CD4-positive, alpha-beta T cell (primary cell): ENCODE measurements at regions not wholly inside any gene's neighbourhood (a gene's known extent, or its start where the extent isn't known, plus 50 kb on each side); places are given as distances from the start of the nearest gene placed in this dataset.

Source experiments
- ATAC-seq: fragments of 200-7000 bp; cut with Tn5 transposase; one replicate; pipeline ENCODE4 v1.10.0; 2022; ENCODE audit warnings: mild to moderate bottlenecking; ENCODE audit not compliant: poor library complexity
- CTCF ChIA-PET: fragments of 350-600 bp; sonication (Branson Sonifier 250); formaldehyde crosslinking; loops from one replicate; lab custom pipeline; 2021; ENCODE audit warnings: antibody characterized with exemption, inconsistent platforms; lab: Charles Lee
- POLR2A ChIA-PET: fragments of 350-600 bp; sonication (Branson Sonifier 250); formaldehyde crosslinking; loops from one replicate; lab custom pipeline; 2021; ENCODE audit warnings: antibody characterized with exemption, inconsistent platforms; lab: Charles Lee
- DNase-seq, 14 experiments: peaks; one replicate each; pipeline ENCODE4 v3.0.0-alpha.2; 2013 to 2020; ENCODE audit warnings: mixed read lengths in 2 of 14
- H3K27ac ChIP-seq, 2 donors: one replicate each; pipeline versions ENCODE4 v1.5.1 to v1.7.0; 2013; ENCODE audit warnings: low read length in 2 of 2, low read depth in 1 of 2, mild to moderate bottlenecking in 1 of 2
- H3K27me3 ChIP-seq, 2 experiments: 1 replicate in 1 of 2; 2 replicates in 1 of 2; pipeline versions ENCODE4 v1.6.1 to v1.7.0; 2013; ENCODE audit warnings: low read length in 2 of 2, control low read depth in 1 of 2, mild to moderate bottlenecking in 1 of 2, moderate library complexity in 1 of 2; ENCODE audit not compliant: insufficient read depth in 2 of 2, control insufficient read depth in 1 of 2
- H3K36me3 ChIP-seq: one replicate; pipeline ENCODE4 v1.6.1; 2013; ENCODE audit warnings: low read length, control low read depth; ENCODE audit not compliant: insufficient read depth
- H3K4me1 ChIP-seq: one replicate; pipeline ENCODE4 v1.6.1; 2013; ENCODE audit warnings: low read length, control low read depth; ENCODE audit not compliant: insufficient read depth
- H3K4me3 ChIP-seq: one replicate; pipeline ENCODE4 v1.5.1; 2013; ENCODE audit warnings: mild to moderate bottlenecking, low read length, moderate library complexity
- H3K9me3 ChIP-seq, 2 experiments: 1 replicate in 1 of 2; 2 replicates in 1 of 2; pipeline versions ENCODE4 v1.6.1 to v1.7.0; 2013; ENCODE audit warnings: low read length in 2 of 2, mild to moderate bottlenecking in 2 of 2, control low read depth in 1 of 2, moderate library complexity in 1 of 2; ENCODE audit not compliant: control insufficient read depth in 1 of 2, insufficient read depth in 1 of 2
- H3K27ac Mint-ChIP-seq: one replicate; pipeline ENCODE4 v1.8.0; 2020; ENCODE audit warnings: mixed read lengths
- H3K27me3 Mint-ChIP-seq: one replicate; pipeline ENCODE4 v1.8.0; 2021; ENCODE audit warnings: mixed read lengths
- H3K36me3 Mint-ChIP-seq: one replicate; pipeline ENCODE4 v1.8.0; 2021; ENCODE audit warnings: low read depth, mixed read lengths
- H3K4me1 Mint-ChIP-seq: one replicate; pipeline ENCODE4 v1.8.0; 2021; ENCODE audit warnings: low read depth, mixed read lengths
- H3K4me3 Mint-ChIP-seq: one replicate; pipeline ENCODE4 v1.8.0; 2020; ENCODE audit warnings: mild to moderate bottlenecking, mixed read lengths
- H3K9me3 Mint-ChIP-seq: one replicate; pipeline ENCODE4 v1.8.0; 2020; ENCODE audit warnings: mixed read lengths
- intact Hi-C, 2 experiments: fragments of 100-400 bp; cut with DNase I in 1 of 2; cut with micrococcal nuclease in 1 of 2; formaldehyde crosslinking; loops; one replicate each; pipeline versions ENCODE4 v1.15.1 to v1.9.0; 2023 to 2025; cut with DNase I, micrococcal nuclease
- TF ChIP-seq, protein P1 (sequence below): fragments of 200-600 bp; IDR thresholded peaks from one replicate; pipeline ENCODE4 v1.8.0; 2022; ENCODE audit warnings: antibody characterized with exemption, mild to moderate bottlenecking

GRCh38 chr13:70668293-70668692 is 560.0 kb upstream of the KLHL1 start:
- Mint-ChIP-seq H3K27me3 (no peaks in the 10 kb centered on the region), H3K9me3 (no peaks in the 10 kb centered on the region), H3K4me3 (no peak overlapping the region), H3K36me3 (no peaks in the 10 kb centered on the region), H3K27ac (no peak overlapping the region), H3K4me1 (no peaks in the 10 kb centered on the region)
- no peak overlapping the region for H3K4me3 ChIP-seq
- H3K4me1 ChIP-seq = no peaks in the 10 kb centered on the region
- POLR2A ChIA-PET = no interaction called here
- H3K27ac ChIP-seq = no peak overlapping the region
- TF ChIP-seq, protein P1, sequence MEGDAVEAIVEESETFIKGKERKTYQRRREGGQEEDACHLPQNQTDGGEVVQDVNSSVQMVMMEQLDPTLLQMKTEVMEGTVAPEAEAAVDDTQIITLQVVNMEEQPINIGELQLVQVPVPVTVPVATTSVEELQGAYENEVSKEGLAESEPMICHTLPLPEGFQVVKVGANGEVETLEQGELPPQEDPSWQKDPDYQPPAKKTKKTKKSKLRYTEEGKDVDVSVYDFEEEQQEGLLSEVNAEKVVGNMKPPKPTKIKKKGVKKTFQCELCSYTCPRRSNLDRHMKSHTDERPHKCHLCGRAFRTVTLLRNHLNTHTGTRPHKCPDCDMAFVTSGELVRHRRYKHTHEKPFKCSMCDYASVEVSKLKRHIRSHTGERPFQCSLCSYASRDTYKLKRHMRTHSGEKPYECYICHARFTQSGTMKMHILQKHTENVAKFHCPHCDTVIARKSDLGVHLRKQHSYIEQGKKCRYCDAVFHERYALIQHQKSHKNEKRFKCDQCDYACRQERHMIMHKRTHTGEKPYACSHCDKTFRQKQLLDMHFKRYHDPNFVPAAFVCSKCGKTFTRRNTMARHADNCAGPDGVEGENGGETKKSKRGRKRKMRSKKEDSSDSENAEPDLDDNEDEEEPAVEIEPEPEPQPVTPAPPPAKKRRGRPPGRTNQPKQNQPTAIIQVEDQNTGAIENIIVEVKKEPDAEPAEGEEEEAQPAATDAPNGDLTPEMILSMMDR = no peak
- intact Hi-C loops = no loop called here
- DNase-seq (no peak), ATAC-seq (no peak)
- H3K27me3 ChIP-seq = no peaks in the 10 kb centered on the region
- H3K9me3 ChIP-seq = peaks cover 0 to 14% of the 10 kb centered on the region in 2 experiments
- H3K36me3 ChIP-seq = no peaks in the 10 kb centered on the region
- CTCF ChIA-PET = no interaction called here

DNA sequence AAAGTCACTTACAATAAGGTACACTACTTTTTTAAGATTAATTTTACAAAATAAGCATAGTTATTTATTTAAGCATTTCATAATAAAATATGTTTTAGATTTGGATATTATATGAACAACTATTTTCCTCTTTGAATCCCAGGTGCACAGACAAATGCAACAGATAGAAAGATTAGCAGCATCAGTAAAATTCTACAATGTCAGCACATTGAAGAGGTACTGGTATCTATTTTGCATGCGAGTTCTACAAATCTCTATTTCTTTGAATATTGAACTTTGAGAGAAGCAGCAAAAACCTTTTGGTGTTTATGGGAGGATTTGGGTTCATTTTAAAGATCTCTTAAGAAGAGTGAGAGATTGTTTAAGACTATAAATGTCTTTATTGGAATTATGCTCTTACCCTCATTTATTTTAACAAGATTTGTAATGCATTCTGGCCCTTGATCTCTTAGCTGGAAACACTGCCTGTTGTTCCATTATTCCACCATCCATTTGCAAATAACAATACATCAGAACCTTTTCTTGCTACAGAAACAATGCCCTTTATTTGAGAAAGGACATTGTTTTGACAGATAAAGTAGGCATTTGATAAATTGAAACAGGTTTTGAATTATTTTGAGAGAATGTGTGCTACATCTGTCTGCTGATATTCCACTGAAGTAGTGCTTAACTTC is 558.8 kb upstream of the KLHL1 start:
- Mint-ChIP-seq H3K4me1 (no peaks in the 10 kb centered on the region), H3K36me3 (no peaks in the 10 kb centered on the region)

GRCh38 chr13:70662231-70662940 is 554.1 kb upstream of the KLHL1 start:
- H3K4me3 ChIP-seq = no peak overlapping the region
- H3K9me3 Mint-ChIP-seq = no peaks in the 10 kb centered on the region
- ATAC-seq (no peak), DNase-seq (no peak)
- POLR2A ChIA-PET = no interaction called here
- no peaks in the 10 kb centered on the region for H3K36me3 Mint-ChIP-seq
- H3K27ac ChIP-seq = no peak overlapping the region
- TF ChIP-seq, protein P1 = no peak
- H3K4me3 Mint-ChIP-seq = no peak overlapping the region
- no peaks in the 10 kb centered on the region for H3K9me3 ChIP-seq
- H3K4me1 Mint-ChIP-seq = no peaks in the 10 kb centered on the region
- H3K27ac Mint-ChIP-seq = no peak overlapping the region
- CTCF ChIA-PET = no interaction called here
- H3K36me3 ChIP-seq = no peaks in the 10 kb centered on the region
- intact Hi-C loops = no loop called here
- no peaks in the 10 kb centered on the region for H3K27me3 Mint-ChIP-seq
- H3K27me3 ChIP-seq = no peaks in the 10 kb centered on the region
- H3K4me1 ChIP-seq = no peaks in the 10 kb centered on the region

More for the DNA sequence above, 558.8 kb upstream of the KLHL1 start:
- TF ChIP-seq, protein P1 = no peak
- Mint-ChIP-seq H3K27ac (no peak overlapping the region), H3K4me3 (no peak overlapping the region), H3K27me3 (no peaks in the 10 kb centered on the region), H3K9me3 (no peaks in the 10 kb centered on the region)
- Histone ChIP-seq H3K4me1 (no peaks in the 10 kb centered on the region), H3K9me3 (peaks cover 0 to 2% of the 10 kb centered on the region in 2 experiments), H3K4me3 (no peak overlapping the region), H3K36me3 (no peaks in the 10 kb centered on the region), H3K27me3 (no peaks in the 10 kb centered on the region), H3K27ac (no peak overlapping the region)
- ChIA-PET POLR2A (no interaction called here), CTCF (no interaction called here)
- DNase-seq = no peak
- intact Hi-C loops = no loop called here
- ATAC-seq = no peak
